NB4 (cell line): ENCODE measurements at regions not wholly inside any gene's neighbourhood (a gene's known extent, or its start where the extent isn't known, plus 50 kb on each side); places are given as distances from the start of the nearest gene placed in this dataset.

ENCODE experiments used
- DNase-seq: peaks from one replicate; pipeline ENCODE4 v3.0.0; 2010; ENCODE audit warnings: low read depth
- H3K4me3 ChIP-seq: one replicate; pipeline ENCODE4 v1.5.1; 2011; ENCODE audit warnings: mild to moderate bottlenecking, low read depth, low read length, moderate library complexity
- CTCF ChIP-seq: IDR thresholded peaks from one replicate; pipeline ENCODE4 v1.5.1; 2012; ENCODE audit warnings: low read depth, low read length
- MAX ChIP-seq: IDR thresholded peaks from 2 replicates; pipeline ENCODE4 v1.6.1; 2011; ENCODE audit warnings: low read depth, low read length
- MYC ChIP-seq: IDR thresholded peaks from 2 replicates; pipeline ENCODE4 v1.6.1; 2011; ENCODE audit warnings: low read depth, low read length
- POLR2A ChIP-seq: IDR thresholded peaks from 2 replicates; pipeline ENCODE4 v1.6.1; 2011; ENCODE audit warnings: mild to moderate bottlenecking; ENCODE audit not compliant: insufficient read length; ENCODE audit errors: extremely low read depth

DNA sequence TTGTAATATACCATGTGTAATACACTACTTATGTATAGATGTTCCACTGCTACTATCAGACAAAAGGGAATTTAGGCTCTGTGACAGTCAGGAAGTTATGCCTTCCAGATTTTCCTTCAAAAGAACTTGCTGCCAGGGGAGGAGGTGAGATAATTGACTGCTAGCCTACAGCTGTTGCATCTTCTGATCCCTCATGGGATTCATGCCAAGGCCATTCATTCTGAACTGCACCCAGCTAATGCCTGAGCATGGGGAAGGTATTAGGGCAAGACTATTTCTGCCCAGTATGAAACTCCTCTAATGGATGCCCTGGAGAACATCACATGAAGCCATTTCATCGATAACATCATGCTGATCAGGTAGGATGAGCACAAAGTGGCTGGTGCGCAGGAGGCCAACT, 746.5 kb upstream of the ZNF608 start:
- DNase-seq: no peak
- H3K4me3 ChIP-seq: no peak overlapping the region
- TF ChIP-seq MYC: no peak
- TF ChIP-seq MAX: no peak
- no peak for TF ChIP-seq POLR2A
- no peak for TF ChIP-seq CTCF

DNA sequence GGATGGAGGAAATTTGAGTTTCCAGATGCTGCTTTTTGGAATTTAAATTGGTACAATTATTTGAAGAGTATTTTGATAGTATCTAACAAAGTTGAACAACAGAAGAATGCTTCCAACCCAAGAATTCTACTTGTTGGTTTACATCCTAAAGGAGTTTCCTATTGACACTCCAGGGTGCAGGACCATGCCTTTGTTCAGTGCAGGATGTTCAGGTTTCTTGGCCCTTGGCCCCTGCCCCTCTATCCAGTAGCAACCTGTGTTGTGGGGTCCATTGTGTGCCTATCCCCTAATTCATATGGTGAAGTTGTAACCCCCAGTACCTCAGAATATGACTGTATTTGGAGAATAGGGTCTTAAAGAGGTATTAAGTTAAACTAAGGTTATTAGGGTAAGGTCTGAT, 750.0 kb upstream of the ZNF608 start:
- H3K4me3 ChIP-seq: no peak overlapping the region
- TF ChIP-seq CTCF (no peak), POLR2A (no peak), MAX (no peak), MYC (no peak)
- DNase-seq: no peak

GRCh38 chr5:125497651-125498050, 751.2 kb upstream of the ZNF608 start:
- no peak overlapping the region for H3K4me3 ChIP-seq
- TF ChIP-seq POLR2A (no peak), CTCF (no peak), MAX (no peak), MYC (no peak)
- DNase-seq: no peak

DNA sequence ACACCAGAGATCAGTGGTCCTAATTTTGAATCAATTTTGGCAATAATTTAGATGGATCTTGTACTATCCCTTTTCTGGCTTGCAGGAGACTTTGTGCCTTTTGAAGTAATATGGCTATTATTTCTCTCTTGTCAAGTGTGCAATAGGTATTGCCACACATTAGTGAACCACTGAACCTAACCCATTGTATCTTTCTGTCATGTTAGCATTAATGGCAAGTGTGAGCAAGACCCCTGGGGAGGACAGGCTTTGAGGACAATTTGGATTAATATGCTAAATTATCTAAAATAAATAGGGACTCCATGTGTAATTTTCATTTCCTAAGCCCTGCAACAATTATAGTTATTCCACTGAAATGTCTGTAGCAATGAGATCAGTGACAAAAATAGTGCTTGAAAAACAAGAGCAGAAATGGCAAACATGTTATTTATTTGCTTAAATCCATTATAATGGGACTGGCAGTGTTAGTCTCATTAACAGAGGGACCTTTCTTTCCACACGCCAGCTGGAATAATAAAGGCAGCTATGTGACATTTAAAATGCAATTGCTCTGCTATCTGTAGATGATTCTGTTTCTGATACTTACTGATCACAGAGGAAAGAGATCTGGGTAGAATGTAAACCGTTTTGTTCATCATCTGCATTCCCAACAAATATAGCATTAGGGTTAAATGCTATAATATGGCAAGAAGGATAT, 753.3 kb upstream of the ZNF608 start:
- no peak for DNase-seq
- no peak overlapping the region for H3K4me3 ChIP-seq
- TF ChIP-seq MAX (no peak), MYC (no peak), POLR2A (no peak), CTCF (no peak)

GRCh38 chr5:125501396-125501795, 755.0 kb upstream of the ZNF608 start:
- no peak for DNase-seq
- no peak for TF ChIP-seq POLR2A
- TF ChIP-seq MAX: no peak
- TF ChIP-seq CTCF: no peak
- no peak for TF ChIP-seq MYC
- no peak overlapping the region for H3K4me3 ChIP-seq

DNA sequence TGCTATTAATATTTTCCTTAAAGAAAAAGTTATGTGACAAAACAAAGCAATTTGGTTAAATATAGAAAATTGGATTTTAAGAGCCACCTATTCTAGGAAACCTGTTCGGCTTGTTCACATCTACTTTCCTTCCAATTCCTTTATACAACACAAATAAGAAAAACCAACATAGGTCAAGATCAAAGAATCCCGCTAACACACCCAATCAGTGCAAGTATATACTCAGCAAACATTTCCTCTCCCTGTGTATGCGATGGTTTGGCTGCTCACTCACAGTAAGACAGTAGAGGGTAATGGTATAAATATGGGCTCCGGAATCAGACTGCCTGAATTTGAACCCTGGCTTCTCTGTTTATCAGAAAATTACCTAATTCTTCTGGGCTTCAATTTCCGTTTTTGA, 757.5 kb upstream of the ZNF608 start:
- H3K4me3 ChIP-seq: no peak overlapping the region
- no peak for DNase-seq
- TF ChIP-seq POLR2A (no peak), MYC (no peak)
